K562 (cell line): ENCODE measurements at regions not wholly inside any gene's neighbourhood (a gene's known extent, or its start where the extent isn't known, plus 50 kb on each side); places are given as distances from the start of the nearest gene placed in this dataset.

Experiments used
- CREBBP ChIP-seq: IDR thresholded peaks from one replicate; pipeline ENCODE4 v1.6.1; 2012; ENCODE audit warnings: low read depth, mild to moderate bottlenecking, control low read depth, inconsistent platforms, low read length
- CTCFL ChIP-seq: IDR thresholded peaks from 2 replicates; pipeline ENCODE4 v1.6.1; 2011; ENCODE audit warnings: borderline replicate concordance, low read depth, mild to moderate bottlenecking, moderate library complexity, low read length; ENCODE audit not compliant: insufficient read depth, poor library complexity, severe bottlenecking
- EGR1 ChIP-seq: fragments of 450-650 bp; conservative IDR thresholded peaks from 2 replicates; pipeline ENCODE4 v1.6.1; 2017; ENCODE audit warnings: mild to moderate bottlenecking
- ESRRA ChIP-seq: fragments of 450-650 bp; IDR thresholded peaks from 2 replicates; pipeline ENCODE4 v1.6.1; 2014; ENCODE audit warnings: low read depth, mild to moderate bottlenecking, moderate library complexity, borderline replicate concordance
- ETV1 ChIP-seq: fragments of 450-650 bp; conservative IDR thresholded peaks from 2 replicates; pipeline ENCODE4 v1.6.1; 2016; ENCODE audit warnings: missing genetic modification characterization, control low read depth, low read depth, missing compliant biosample characterization
- HBP1 ChIP-seq: fragments of 450-650 bp; formaldehyde crosslinking; IDR thresholded peaks from 2 replicates; pipeline ENCODE4 v1.4.0; 2022; ENCODE audit warnings: missing genetic modification characterization
- NCOR1 ChIP-seq: fragments of 450-650 bp; IDR thresholded peaks from 2 replicates; pipeline ENCODE4 v1.6.1; 2016; ENCODE audit warnings: mild to moderate bottlenecking, moderate library complexity
- PREB ChIP-seq: sonication (generic); formaldehyde crosslinking; IDR thresholded peaks from 2 replicates; pipeline ENCODE4 v1.8.1; 2023; ENCODE audit warnings: mild to moderate bottlenecking, missing genetic modification reagents
- RAD21 ChIP-seq, 2 experiments: fragments of 250-450 bp in 1 of 2; fragments of 450-650 bp in 1 of 2; sonication (Bioruptor Pico) in 1 of 2; formaldehyde crosslinking in 1 of 2; IDR thresholded peaks in 1 of 2; conservative IDR thresholded peaks in 1 of 2; 2 replicates each; pipeline versions ENCODE4 v1.4.0 to v1.8.0; 2020 to 2022; ENCODE audit warnings: mild to moderate bottlenecking in 2 of 2, moderate library complexity in 1 of 2
- SMARCA4 ChIP-seq: fragments of 450-650 bp; IDR thresholded peaks from 2 replicates; pipeline ENCODE4 v1.6.1; 2016
- SMARCE1 ChIP-seq: fragments of 450-650 bp; IDR thresholded peaks from 2 replicates; pipeline ENCODE4 v1.7.1; 2016; ENCODE audit warnings: mild to moderate bottlenecking
- THAP12 ChIP-seq: fragments of 250-450 bp; sonication (Bioruptor Pico); IDR thresholded peaks from 2 replicates; pipeline ENCODE4 v1.9.0; 2021; ENCODE audit warnings: mild to moderate bottlenecking, inconsistent platforms
- ZBTB17 ChIP-seq: fragments of 450-650 bp; formaldehyde crosslinking; IDR thresholded peaks from 2 replicates; pipeline ENCODE4 v1.4.0; 2020; ENCODE audit warnings: mild to moderate bottlenecking
- ZC3H4 ChIP-seq: sonication (generic); formaldehyde crosslinking; IDR thresholded peaks from 2 replicates; pipeline ENCODE4 v1.9.0; 2021; ENCODE audit warnings: missing genetic modification reagents, borderline replicate concordance
- ZFP30 ChIP-seq: fragments of 250-450 bp; sonication (Bioruptor Pico); IDR thresholded peaks from 2 replicates; pipeline ENCODE4 v1.8.0; 2022; ENCODE audit warnings: moderate library complexity, mild to moderate bottlenecking, inconsistent platforms, borderline replicate concordance
- ZNF395 ChIP-seq: fragments of 200-800 bp; sonication (Bioruptor generic); IDR thresholded peaks from 2 replicates; pipeline ENCODE4 v1.6.1; 2017; ENCODE audit warnings: missing genetic modification characterization, missing compliant biosample characterization
- ZNF639 ChIP-seq, 2 experiments: fragments of 200-800 bp in 1 of 2; sonication (Bioruptor generic) in 1 of 2; sonication (generic) in 1 of 2; formaldehyde crosslinking in 1 of 2; IDR thresholded peaks in 1 of 2; conservative IDR thresholded peaks in 1 of 2; 2 replicates each; pipeline versions ENCODE4 v1.5.0 to v1.6.1; 2016 to 2020; ENCODE audit warnings: missing compliant biosample characterization in 1 of 2, missing genetic modification characterization in 1 of 2, missing genetic modification reagents in 1 of 2

GRCh38 chr12:47360771-47361388 lies 281.1 kb upstream of the AMIGO2 start (continued):
- TF ChIP-seq PREB (peak; percentile 64; the same call in 1 of the 2 replicates), ZBTB17 (CRISPR knock-in tag) (no peak), EGR1 (no peak), HBP1 (CRISPR knock-in tag) (no peak), ESRRA (peak; percentile 72; the same call in 1 of the 2 replicates), ETV1 (peak; percentile 99), CTCFL (no peak), NCOR1 (peak; percentile 67), CREBBP (no peak), SMARCE1 (peak; percentile 93), THAP12 (CRISPR knock-in tag) (no peak), SMARCA4 (peak; percentile 89), ZC3H4 (no peak), ZFP30 (no peak), ZNF639 (CRISPR knock-in tag; conservative IDR thresholded peaks at IDR 0.05 in 1 of 2, IDR thresholded peaks at IDR 0.05 in 1 of 2) (no peak), ZNF395 (CRISPR knock-in tag) (no peak), RAD21 (CRISPR knock-in tag; conservative IDR thresholded peaks at IDR 0.05 in 1 of 2, IDR thresholded peaks at IDR 0.05 in 1 of 2) (peak in 1 of 2 experiments; percentile 19; a peak in 2 of 4 replicates)
